T-helper 1 cell treated with Interleukin-12 subunit alpha and Interleukin-12 subunit beta and Interleukin-4 antibody, amounts not matched to agents 30 ng/mL and 1 ng/mL, for 36 hours (primary cell): ENCODE measurements at regions not wholly inside any gene's neighbourhood (a gene's known extent, or its start where the extent isn't known, plus 50 kb on each side); places are given as distances from the start of the nearest gene placed in this dataset.

Source experiments
- intact Hi-C: fragments of 100-400 bp; cut with micrococcal nuclease; formaldehyde crosslinking; loops from one replicate; pipeline ENCODE4 v1.15.1; 2024

- intact Hi-C loops, result no loop called here
These were observed 256.9 kb upstream of the SASH1 start for GRCh38 chr6:148085631-148086331.

- intact Hi-C loops, result no loop called here
These were observed 256.3 kb upstream of the SASH1 start for GRCh38 chr6:148086386-148086785.

- intact Hi-C loops, result no loop called here
These were observed 255.8 kb upstream of the SASH1 start for GRCh38 chr6:148086843-148087242.

- intact Hi-C loops, result no loop called here
These were observed 255.0 kb upstream of the SASH1 start for GRCh38 chr6:148087659-148088058.

GRCh38 chr6:148090326-148090725 is 252.3 kb upstream of the SASH1 start:
- intact Hi-C loops, result no loop called here

GRCh38 chr6:148091394-148091793 is 251.2 kb upstream of the SASH1 start:
- intact Hi-C loops, result no loop called here

- intact Hi-C loops, result no loop called here
These were observed 239.2 kb upstream of the SASH1 start for GRCh38 chr6:148103436-148103835.

GRCh38 chr6:148104131-148104530 is 238.5 kb upstream of the SASH1 start:
- intact Hi-C loops, result no loop called here

- intact Hi-C loops, result no loop called here
These were observed 236.9 kb upstream of the SASH1 start for GRCh38 chr6:148105695-148106094.

GRCh38 chr6:148107911-148108310 is 234.7 kb upstream of the SASH1 start:
- intact Hi-C loops, result no loop called here

GRCh38 chr6:148109732-148110131 is 232.9 kb upstream of the SASH1 start:
- intact Hi-C loops, result no loop called here

- intact Hi-C loops, result no loop called here
These were observed 231.7 kb upstream of the SASH1 start for GRCh38 chr6:148110925-148111324.

GRCh38 chr6:148112851-148113319 is 229.8 kb upstream of the SASH1 start:
- intact Hi-C loops, result no loop called here

- intact Hi-C loops, result no loop called here
These were observed 226.6 kb upstream of the SASH1 start for GRCh38 chr6:148116001-148116400.

- intact Hi-C loops, result no loop called here
These were observed 224.4 kb upstream of the SASH1 start for GRCh38 chr6:148118244-148118643.

GRCh38 chr6:148128014-148128730 is 214.5 kb upstream of the SASH1 start:
- intact Hi-C loops, result no loop called here

- intact Hi-C loops, result no loop called here
These were observed 208.0 kb upstream of the SASH1 start for GRCh38 chr6:148134592-148134991.

- intact Hi-C loops, result no loop called here
These were observed 206.1 kb upstream of the SASH1 start for GRCh38 chr6:148136586-148136985.

GRCh38 chr6:148137652-148138051 is 205.0 kb upstream of the SASH1 start:
- intact Hi-C loops, result no loop called here

- intact Hi-C loops, result no loop called here
These were observed 204.1 kb upstream of the SASH1 start for GRCh38 chr6:148138573-148138972.

- intact Hi-C loops, result loop anchor here (10.0 kb wide), 1 partner anchor 54 kb away; no protein-coding TSS in a partner anchor
These were observed 201.7 kb upstream of the SASH1 start for GRCh38 chr6:148140772-148141557.

- intact Hi-C loops, result loop anchor here (10.0 kb wide), 1 partner anchor 52 kb away; no protein-coding TSS in a partner anchor
These were observed 199.8 kb upstream of the SASH1 start for GRCh38 chr6:148142821-148143220.
